Fibroblast of lung (primary cell): ENCODE measurements at regions not wholly inside any gene's neighbourhood (a gene's known extent, or its start where the extent isn't known, plus 50 kb on each side); places are given as distances from the start of the nearest gene placed in this dataset.

Experiments
- DNase-seq, 2 donors: peaks; one replicate each; pipeline versions ENCODE4 v3.0.0 to v3.0.0-alpha.2; 2010; ENCODE audit warnings: low read depth in 2 of 2
- H2AFZ ChIP-seq: 2 replicates; pipeline ENCODE4 v1.5.1; 2012; ENCODE audit warnings: low read length, control low read depth, inconsistent platforms
- H3K27ac ChIP-seq: 2 replicates; pipeline ENCODE4 v1.5.1; 2011; ENCODE audit warnings: low read length, control low read depth; ENCODE audit not compliant: insufficient read depth
- H3K27me3 ChIP-seq: 2 replicates; pipeline ENCODE4 v1.5.1; 2011; ENCODE audit warnings: mild to moderate bottlenecking, low read length; ENCODE audit not compliant: control insufficient read depth, insufficient read depth
- H3K36me3 ChIP-seq: 2 replicates; pipeline ENCODE4 v1.5.1; 2011; ENCODE audit warnings: low read length; ENCODE audit not compliant: control insufficient read depth, insufficient read depth
- H3K4me1 ChIP-seq: 2 replicates; pipeline ENCODE4 v1.5.1; 2011; ENCODE audit warnings: low read length; ENCODE audit not compliant: control insufficient read depth, insufficient read depth; ENCODE audit errors: extremely low read depth
- H3K4me2 ChIP-seq: 2 replicates; pipeline ENCODE4 v1.5.1; 2011; ENCODE audit warnings: low read length, control low read depth; ENCODE audit not compliant: insufficient read depth; ENCODE audit errors: extremely low read depth
- H3K4me3 ChIP-seq, 4 experiments: fragments of 200-600 bp in 1 of 4; sonication (generic) in 1 of 4; replicated peaks in 1 of 4; 2 replicates each; pipeline ENCODE4 v1.5.1; 2011 to 2016; ENCODE audit warnings: low read length in 4 of 4, low read depth in 3 of 4, mild to moderate bottlenecking in 3 of 4, control low read depth in 2 of 4, inconsistent platforms in 1 of 4, mixed read lengths in 1 of 4; ENCODE audit not compliant: insufficient read depth in 1 of 4; ENCODE audit errors: control extremely low read depth in 1 of 4
- H3K79me2 ChIP-seq: 2 replicates; pipeline ENCODE4 v1.5.1; 2012; ENCODE audit warnings: mild to moderate bottlenecking, low read length, inconsistent platforms; ENCODE audit not compliant: control insufficient read depth, insufficient read depth
- H3K9ac ChIP-seq: 2 replicates; pipeline ENCODE4 v1.5.1; 2011; ENCODE audit warnings: mild to moderate bottlenecking, low read length, control low read depth; ENCODE audit not compliant: insufficient read depth
- H3K9me3 ChIP-seq: 2 replicates; pipeline ENCODE4 v1.5.1; 2012; ENCODE audit warnings: low read depth, low read length; ENCODE audit not compliant: control insufficient read depth, insufficient read depth
- H4K20me1 ChIP-seq: 2 replicates; pipeline ENCODE4 v1.5.1; 2011; ENCODE audit warnings: low read length; ENCODE audit not compliant: control insufficient read depth, insufficient read depth; ENCODE audit errors: extremely low read depth
- CTCF ChIP-seq, 2 donors: IDR thresholded peaks in 1 of 2; conservative IDR thresholded peaks in 1 of 2; 1 replicate in 1 of 2; 2 replicates in 1 of 2; pipeline ENCODE4 v1.5.1; 2011 to 2012; ENCODE audit warnings: low read length in 2 of 2, control low read depth in 1 of 2, inconsistent platforms in 1 of 2, low read depth in 1 of 2, mild to moderate bottlenecking in 1 of 2
- EZH2 ChIP-seq: IDR thresholded peaks from 2 replicates; pipeline ENCODE4 v1.5.1; 2012; ENCODE audit warnings: low read length, control low read depth, mild to moderate bottlenecking; ENCODE audit errors: missing control alignments

- Histone ChIP-seq H3K27me3 (no peaks in the 10 kb centered on the region), H2AFZ (no peak overlapping the region), H3K27ac (no peak overlapping the region), H3K79me2 (no peaks in the 10 kb centered on the region), H3K9me3 (no peaks in the 10 kb centered on the region), H3K36me3 (no peaks in the 10 kb centered on the region), H3K4me3 (no peak overlapping the region), H3K4me2 (no peak overlapping the region), H3K9ac (no peak overlapping the region), H3K4me1 (no peaks in the 10 kb centered on the region), H4K20me1 (no peaks in the 10 kb centered on the region)
- TF ChIP-seq EZH2 (no peak), CTCF (conservative IDR thresholded peaks at IDR 0.05 in 1 of 2, IDR thresholded peaks at IDR 0.05 in 1 of 2; ENCODE audit: low read depth in 1 of 2, low read length in 2 of 2) (no peak)
- DNase-seq, result no peak
Measured at GRCh38 chr2:8278709-8279354, 403.0 kb upstream of the ID2 start.

GRCh38 chr2:8279506-8279905 is 402.4 kb upstream of the ID2 start:
- H3K4me2 ChIP-seq, result no peak overlapping the region
- H3K27me3 ChIP-seq, result no peaks in the 10 kb centered on the region
- no peak overlapping the region for H3K27ac ChIP-seq
- no peak for TF ChIP-seq EZH2
- no peak for TF ChIP-seq CTCF (conservative IDR thresholded peaks at IDR 0.05 in 1 of 2, IDR thresholded peaks at IDR 0.05 in 1 of 2; ENCODE audit: low read depth in 1 of 2, low read length in 2 of 2)
- no peak for DNase-seq
- H4K20me1 ChIP-seq, result no peaks in the 10 kb centered on the region
- no peaks in the 10 kb centered on the region for H3K79me2 ChIP-seq
- no peak overlapping the region for H3K4me3 ChIP-seq
- no peaks in the 10 kb centered on the region for H3K4me1 ChIP-seq
- no peaks in the 10 kb centered on the region for H3K9me3 ChIP-seq
- H3K36me3 ChIP-seq, result no peaks in the 10 kb centered on the region
- no peak overlapping the region for H3K9ac ChIP-seq
- no peak overlapping the region for H2AFZ ChIP-seq

GRCh38 chr2:8281234-8281633 is 400.6 kb upstream of the ID2 start:
- H4K20me1 ChIP-seq, result no peaks in the 10 kb centered on the region
- no peak for DNase-seq
- no peaks in the 10 kb centered on the region for H3K79me2 ChIP-seq
- no peak overlapping the region for H3K4me2 ChIP-seq
- H3K27ac ChIP-seq, result no peak overlapping the region
- no peak overlapping the region for H3K9ac ChIP-seq
- no peak overlapping the region for H2AFZ ChIP-seq
- no peaks in the 10 kb centered on the region for H3K36me3 ChIP-seq
- no peak overlapping the region for H3K4me3 ChIP-seq
- no peaks in the 10 kb centered on the region for H3K9me3 ChIP-seq
- H3K4me1 ChIP-seq, result no peaks in the 10 kb centered on the region
- no peaks in the 10 kb centered on the region for H3K27me3 ChIP-seq
- TF ChIP-seq EZH2 (no peak), CTCF (conservative IDR thresholded peaks at IDR 0.05 in 1 of 2, IDR thresholded peaks at IDR 0.05 in 1 of 2; ENCODE audit: low read depth in 1 of 2, low read length in 2 of 2) (no peak)
